Hepatocyte (in vitro differentiated cells): ENCODE measurements at regions not wholly inside any gene's neighbourhood (a gene's known extent, or its start where the extent isn't known, plus 50 kb on each side); places are given as distances from the start of the nearest gene placed in this dataset.

Experiments
- EZH2 ChIP-seq: fragments of 200-600 bp; sonication (generic); IDR thresholded peaks from 2 replicates; pipeline ENCODE4 v1.6.1; 2016; ENCODE audit warnings: antibody characterized with exemption, mild to moderate bottlenecking, borderline replicate concordance
- EZH2phosphoT487 ChIP-seq: fragments of 200-600 bp; sonication (generic); IDR thresholded peaks from one replicate; pipeline ENCODE4 v1.6.1; 2018; ENCODE audit warnings: antibody characterized with exemption, mild to moderate bottlenecking, low read depth, moderate library complexity; ENCODE audit not compliant: unreplicated experiment, severe bottlenecking
- TF ChIP-seq, protein P1 (sequence below): fragments of 200-600 bp; sonication (generic); IDR thresholded peaks from 2 replicates; pipeline ENCODE4 v1.5.1; 2016; ENCODE audit warnings: antibody characterized with exemption, mild to moderate bottlenecking; ENCODE audit not compliant: poor library complexity

- TF ChIP-seq, protein P1, sequence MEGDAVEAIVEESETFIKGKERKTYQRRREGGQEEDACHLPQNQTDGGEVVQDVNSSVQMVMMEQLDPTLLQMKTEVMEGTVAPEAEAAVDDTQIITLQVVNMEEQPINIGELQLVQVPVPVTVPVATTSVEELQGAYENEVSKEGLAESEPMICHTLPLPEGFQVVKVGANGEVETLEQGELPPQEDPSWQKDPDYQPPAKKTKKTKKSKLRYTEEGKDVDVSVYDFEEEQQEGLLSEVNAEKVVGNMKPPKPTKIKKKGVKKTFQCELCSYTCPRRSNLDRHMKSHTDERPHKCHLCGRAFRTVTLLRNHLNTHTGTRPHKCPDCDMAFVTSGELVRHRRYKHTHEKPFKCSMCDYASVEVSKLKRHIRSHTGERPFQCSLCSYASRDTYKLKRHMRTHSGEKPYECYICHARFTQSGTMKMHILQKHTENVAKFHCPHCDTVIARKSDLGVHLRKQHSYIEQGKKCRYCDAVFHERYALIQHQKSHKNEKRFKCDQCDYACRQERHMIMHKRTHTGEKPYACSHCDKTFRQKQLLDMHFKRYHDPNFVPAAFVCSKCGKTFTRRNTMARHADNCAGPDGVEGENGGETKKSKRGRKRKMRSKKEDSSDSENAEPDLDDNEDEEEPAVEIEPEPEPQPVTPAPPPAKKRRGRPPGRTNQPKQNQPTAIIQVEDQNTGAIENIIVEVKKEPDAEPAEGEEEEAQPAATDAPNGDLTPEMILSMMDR, result no peak
- TF ChIP-seq EZH2phosphoT487, result no peak
- no peak for TF ChIP-seq EZH2
Measured at GRCh38 chr5:38167562-38167996, 90.8 kb upstream of the EGFLAM start.
